Lower leg skin (tissue), 4 donors: ENCODE measurements at regions not wholly inside any gene's neighbourhood (a gene's known extent, or its start where the extent isn't known, plus 50 kb on each side); places are given as distances from the start of the nearest gene placed in this dataset.

Experiments
- DNase-seq, 2 donors: peaks; one replicate each; pipeline ENCODE4 v3.0.0-alpha.2; 2019; ENCODE audit warnings: low spot score in 2 of 2
- H3K4me3 ChIP-seq: fragments of 200-600 bp; sonication (generic); 2 replicates; pipeline ENCODE4 v1.5.1; 2017; ENCODE audit warnings: mild to moderate bottlenecking, low read depth; ENCODE audit not compliant: poor library complexity, severe bottlenecking
- POLR2A ChIP-seq, 2 donors: fragments of 450-650 bp; IDR thresholded peaks; one replicate each; pipeline ENCODE4 v1.6.1; 2016 to 2017; ENCODE audit warnings: antibody characterized with exemption in 2 of 2, mild to moderate bottlenecking in 1 of 2, moderate library complexity in 1 of 2
- WGBS, 2 donors: methylation state at CpG; one replicate each; pipeline ENCODE4 v1.1.5; 2018; 5-methylcytosine and 5-hydroxymethylcytosine counted together
- intact Hi-C: fragments of 100-400 bp; cut with DNase I; formaldehyde crosslinking; loops from one replicate; pipeline ENCODE4 v1.15.0; 2023; ENCODE audit warnings: low total_unique reads
- TF ChIP-seq, protein P1 (sequence below), 3 donors: fragments of 450-650 bp; IDR thresholded peaks; one replicate each; pipeline ENCODE4 v1.5.1; 2016; ENCODE audit warnings: antibody characterized with exemption in 3 of 3, mild to moderate bottlenecking in 3 of 3, moderate library complexity in 2 of 3

- DNase-seq = no peak
- 34 to 47% methylated on average over 11 of the region's 11 CpGs for WGBS, 2 donors
- no peak for TF ChIP-seq POLR2A (IDR thresholded peaks at IDR 0.05)
- TF ChIP-seq, protein P1, sequence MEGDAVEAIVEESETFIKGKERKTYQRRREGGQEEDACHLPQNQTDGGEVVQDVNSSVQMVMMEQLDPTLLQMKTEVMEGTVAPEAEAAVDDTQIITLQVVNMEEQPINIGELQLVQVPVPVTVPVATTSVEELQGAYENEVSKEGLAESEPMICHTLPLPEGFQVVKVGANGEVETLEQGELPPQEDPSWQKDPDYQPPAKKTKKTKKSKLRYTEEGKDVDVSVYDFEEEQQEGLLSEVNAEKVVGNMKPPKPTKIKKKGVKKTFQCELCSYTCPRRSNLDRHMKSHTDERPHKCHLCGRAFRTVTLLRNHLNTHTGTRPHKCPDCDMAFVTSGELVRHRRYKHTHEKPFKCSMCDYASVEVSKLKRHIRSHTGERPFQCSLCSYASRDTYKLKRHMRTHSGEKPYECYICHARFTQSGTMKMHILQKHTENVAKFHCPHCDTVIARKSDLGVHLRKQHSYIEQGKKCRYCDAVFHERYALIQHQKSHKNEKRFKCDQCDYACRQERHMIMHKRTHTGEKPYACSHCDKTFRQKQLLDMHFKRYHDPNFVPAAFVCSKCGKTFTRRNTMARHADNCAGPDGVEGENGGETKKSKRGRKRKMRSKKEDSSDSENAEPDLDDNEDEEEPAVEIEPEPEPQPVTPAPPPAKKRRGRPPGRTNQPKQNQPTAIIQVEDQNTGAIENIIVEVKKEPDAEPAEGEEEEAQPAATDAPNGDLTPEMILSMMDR (IDR thresholded peaks at IDR 0.05) = no peak
- no peak overlapping the region for H3K4me3 ChIP-seq
- intact Hi-C loops = no loop called here
These were observed 228.5 kb downstream of the TTC32 start for GRCh38 chr2:19673213-19673791.

GRCh38 chr2:19671916-19672315, 229.9 kb downstream of the TTC32 start:
- no peak overlapping the region for H3K4me3 ChIP-seq
- WGBS, 2 donors = 86 to 88% methylated on average over 4 of the region's 4 CpGs
- intact Hi-C loops = no loop called here
- TF ChIP-seq, protein P1 (IDR thresholded peaks at IDR 0.05) = no peak
- TF ChIP-seq POLR2A (IDR thresholded peaks at IDR 0.05) = no peak
- DNase-seq = no peak

- intact Hi-C loops = no loop called here
- TF ChIP-seq POLR2A (IDR thresholded peaks at IDR 0.05) = no peak
- TF ChIP-seq, protein P1 (IDR thresholded peaks at IDR 0.05) = no peak
These were observed 230.5 kb downstream of the TTC32 start for GRCh38 chr2:19671311-19671710.

DNA sequence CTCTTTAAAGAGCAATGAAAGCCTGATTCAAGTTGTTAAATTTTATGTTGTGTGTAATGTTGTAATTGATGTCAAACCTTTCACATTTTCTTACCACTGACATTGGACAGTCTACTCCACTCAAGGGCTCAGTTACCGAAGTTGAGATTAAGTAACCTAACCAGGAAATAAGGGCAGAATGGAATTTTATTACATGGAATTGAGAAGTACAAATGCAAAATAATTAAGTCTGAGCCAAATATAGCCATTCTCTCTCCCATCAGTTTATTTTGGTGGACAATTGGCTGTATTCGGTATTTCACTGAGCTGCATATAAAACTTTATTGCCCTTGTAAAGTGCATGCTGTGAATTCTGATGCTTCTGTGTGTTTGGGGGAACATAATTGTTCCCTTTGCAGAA, 231.5 kb downstream of the TTC32 start:
- 74 to 76% methylated on average over 2 of the region's 2 CpGs for WGBS, 2 donors
- no peak overlapping the region for H3K4me3 ChIP-seq
- no peak for TF ChIP-seq POLR2A (IDR thresholded peaks at IDR 0.05)
- TF ChIP-seq, protein P1 (IDR thresholded peaks at IDR 0.05) = no peak
- intact Hi-C loops = no loop called here
- no peak for DNase-seq

More at GRCh38 chr2:19671311-19671710, 230.5 kb downstream of the TTC32 start:
- WGBS, 2 donors = 92 to 100% methylated on average over 1 of the region's 1 CpG
- H3K4me3 ChIP-seq = no peak overlapping the region
- no peak for DNase-seq

DNA sequence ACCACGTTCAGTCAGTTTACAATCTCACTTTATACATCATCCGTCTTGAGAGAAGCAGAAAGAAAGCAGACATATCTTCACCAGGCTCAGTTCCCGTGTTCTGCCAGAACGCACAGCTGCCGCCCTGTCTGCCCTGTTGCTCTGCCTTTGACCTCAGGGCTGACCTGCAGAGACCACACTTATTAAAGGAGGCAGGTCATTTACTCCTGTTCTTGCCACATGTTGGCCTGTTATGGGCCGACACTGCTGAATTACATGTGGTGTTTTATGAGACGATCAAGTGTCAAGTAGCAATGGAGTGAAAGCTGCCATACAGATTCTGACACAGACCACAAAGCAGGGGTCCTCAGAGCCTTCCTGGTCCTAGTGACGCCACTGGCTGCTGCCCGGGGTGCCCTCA, 232.2 kb downstream of the TTC32 start:
- intact Hi-C loops = no loop called here
- WGBS, 2 donors = 79 to 82% methylated on average over 9 of the region's 9 CpGs
- TF ChIP-seq POLR2A (IDR thresholded peaks at IDR 0.05) = no peak
- TF ChIP-seq, protein P1 (IDR thresholded peaks at IDR 0.05) = no peak
- H3K4me3 ChIP-seq = no peak overlapping the region
- no peak for DNase-seq

- intact Hi-C loops = no loop called here
- WGBS, 2 donors = 87 to 91% methylated on average over 7 of the region's 7 CpGs
- TF ChIP-seq POLR2A (IDR thresholded peaks at IDR 0.05) = no peak
- TF ChIP-seq, protein P1 (IDR thresholded peaks at IDR 0.05) = no peak
These were observed 232.7 kb downstream of the TTC32 start for GRCh38 chr2:19669126-19669525.

More at GRCh38 chr2:19669126-19669525, 232.7 kb downstream of the TTC32 start:
- H3K4me3 ChIP-seq = no peak overlapping the region
- no peak for DNase-seq
